IgD-negative memory B cell (primary cell): ENCODE measurements at regions not wholly inside any gene's neighbourhood (a gene's known extent, or its start where the extent isn't known, plus 50 kb on each side); places are given as distances from the start of the nearest gene placed in this dataset.

Experiments used
- H3K27ac Mint-ChIP-seq, 3 donors: one replicate each; pipeline ENCODE4 v1.8.0; 2020 to 2022; ENCODE audit warnings: mild to moderate bottlenecking in 3 of 3, mixed read lengths in 3 of 3, moderate library complexity in 1 of 3
- H3K27me3 Mint-ChIP-seq: one replicate; pipeline ENCODE4 v1.8.0; 2021; ENCODE audit warnings: mixed read lengths
- H3K36me3 Mint-ChIP-seq: one replicate; pipeline ENCODE4 v1.8.0; 2020; ENCODE audit warnings: mild to moderate bottlenecking, mixed read lengths
- H3K4me1 Mint-ChIP-seq, 3 donors: one replicate each; pipeline ENCODE4 v1.8.0; 2020 to 2022; ENCODE audit warnings: mixed read lengths in 3 of 3, mild to moderate bottlenecking in 1 of 3
- H3K4me3 Mint-ChIP-seq, 4 donors: one replicate each; pipeline ENCODE4 v1.8.0; 2020 to 2022; ENCODE audit warnings: mild to moderate bottlenecking in 4 of 4, mixed read lengths in 4 of 4, moderate library complexity in 3 of 4
- H3K9me3 Mint-ChIP-seq, 3 donors: one replicate each; pipeline ENCODE4 v1.8.0; 2020 to 2021; ENCODE audit warnings: mixed read lengths in 3 of 3, mild to moderate bottlenecking in 1 of 3

DNA sequence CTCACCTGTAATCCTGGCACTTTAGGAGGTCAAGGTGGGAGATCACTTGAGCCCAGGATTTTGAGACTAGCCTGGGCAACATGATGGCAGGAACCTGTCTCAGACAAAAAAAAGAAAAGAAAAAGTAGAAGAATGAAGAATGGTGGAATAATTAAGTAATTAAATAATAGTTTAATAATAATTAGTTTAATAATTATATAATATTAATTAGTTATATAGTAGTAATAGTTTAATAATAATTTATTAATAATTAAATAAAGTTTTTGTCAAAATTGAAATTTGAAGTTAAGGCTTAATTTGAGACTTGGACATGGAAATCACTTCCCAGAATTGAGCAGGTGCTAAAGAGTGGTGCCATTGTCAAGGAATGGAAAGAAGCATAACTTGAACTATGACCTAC, 52.2 kb upstream of the ABCA12 start:
- Mint-ChIP-seq H3K9me3 (peaks cover 0 to 2% (median 0%) of the 10 kb centered on the region in 3 donors), H3K27ac (peak overlapping the region in 1 of 3 donors; percentile 25), H3K4me3 (no peak overlapping the region), H3K27me3 (no peaks in the 10 kb centered on the region), H3K36me3 (peaks cover 2% of the 10 kb centered on the region), H3K4me1 (no peaks in the 10 kb centered on the region)

DNA sequence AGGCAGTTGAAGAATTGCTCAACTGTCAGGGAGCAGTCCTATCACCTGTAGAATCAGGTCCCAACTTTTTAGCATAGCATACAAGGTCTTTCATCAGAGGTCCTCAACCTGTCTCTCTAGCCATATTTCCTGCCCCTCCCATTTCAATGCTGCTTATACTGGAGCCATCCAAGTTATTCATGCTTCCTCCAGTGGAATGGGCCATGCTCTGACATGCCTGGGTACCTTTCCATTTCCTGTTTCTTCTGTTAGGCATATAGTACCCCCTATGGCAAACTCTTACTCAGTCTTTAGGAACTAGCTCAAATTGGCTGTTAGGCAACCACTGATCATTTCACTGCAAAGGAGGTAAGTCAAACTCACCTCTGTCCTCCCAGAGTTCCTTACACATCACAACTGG, 51.0 kb upstream of the ABCA12 start:
- H3K27me3 Mint-ChIP-seq = no peaks in the 10 kb centered on the region
- H3K4me1 Mint-ChIP-seq = no peaks in the 10 kb centered on the region
- no peak overlapping the region for H3K4me3 Mint-ChIP-seq
- H3K36me3 Mint-ChIP-seq = peaks cover 2% of the 10 kb centered on the region
- no peak overlapping the region for H3K27ac Mint-ChIP-seq
- H3K9me3 Mint-ChIP-seq = peaks cover 0 to 2% (median 0%) of the 10 kb centered on the region in 3 donors
